Gastroesophageal sphincter (tissue), 4 donors: ENCODE measurements at regions not wholly inside any gene's neighbourhood (a gene's known extent, or its start where the extent isn't known, plus 50 kb on each side); places are given as distances from the start of the nearest gene placed in this dataset.

Experiments
- ATAC-seq: fragments of 150-250 bp; one replicate; pipeline ENCODE4 v1.9.1; 2016; ENCODE audit warnings: mild to moderate bottlenecking, moderate library complexity
- H3K27ac ChIP-seq, 4 donors: fragments of 200-600 bp; sonication (generic) in 3 of 4; 1 replicate in 3 of 4; 2 replicates in 1 of 4; pipeline ENCODE4 v1.5.1; 2016 to 2019
- H3K27me3 ChIP-seq: fragments of 200-600 bp; sonication (generic); one replicate; pipeline ENCODE4 v1.5.1; 2019
- H3K36me3 ChIP-seq, 2 donors: fragments of 200-600 bp; sonication (generic); one replicate each; pipeline ENCODE4 v1.5.1; 2019; ENCODE audit warnings: control low read depth in 1 of 2
- H3K4me1 ChIP-seq, 3 donors: fragments of 200-600 bp; sonication (generic); 1 replicate in 2 of 3; 2 replicates in 1 of 3; pipeline ENCODE4 v1.5.1; 2016 to 2019; ENCODE audit warnings: control low read depth in 2 of 3
- H3K4me3 ChIP-seq, 2 donors: fragments of 200-600 bp; sonication (generic); one replicate each; pipeline ENCODE4 v1.5.1; 2019; ENCODE audit warnings: mild to moderate bottlenecking in 1 of 2, moderate library complexity in 1 of 2
- H3K9me3 ChIP-seq, 3 donors: fragments of 200-600 bp; sonication (generic); one replicate each; pipeline ENCODE4 v1.5.1; 2017 to 2019; ENCODE audit warnings: control low read depth in 2 of 3
- EP300 ChIP-seq: sonication (generic); formaldehyde crosslinking; IDR thresholded peaks from one replicate; pipeline ENCODE4 v1.6.1; 2017; ENCODE audit warnings: antibody characterized with exemption, mild to moderate bottlenecking
- POLR2A ChIP-seq, 2 donors: fragments of 450-650 bp; IDR thresholded peaks; one replicate each; pipeline ENCODE4 v1.6.1; 2017; ENCODE audit warnings: antibody characterized with exemption in 2 of 2, mild to moderate bottlenecking in 2 of 2, moderate library complexity in 1 of 2
- POLR2AphosphoS5 ChIP-seq: sonication (generic); formaldehyde crosslinking; IDR thresholded peaks from one replicate; pipeline ENCODE4 v1.6.1; 2017; ENCODE audit warnings: antibody characterized with exemption
- WGBS, 2 donors: methylation state at CpG; one replicate each; pipeline ENCODE4 v1.1.5; 2018; ENCODE audit warnings: low coverage in 1 of 2; 5-methylcytosine and 5-hydroxymethylcytosine counted together
- TF ChIP-seq, protein P1 (sequence below), 4 experiments: fragments of 200-600 bp in 2 of 4; fragments of 450-650 bp in 2 of 4; sonication (generic) in 1 of 4; IDR thresholded peaks; one replicate each; pipeline ENCODE4 v1.5.1; 2017 to 2019; ENCODE audit warnings: antibody characterized with exemption in 4 of 4, mild to moderate bottlenecking in 2 of 4, moderate library complexity in 2 of 4

DNA sequence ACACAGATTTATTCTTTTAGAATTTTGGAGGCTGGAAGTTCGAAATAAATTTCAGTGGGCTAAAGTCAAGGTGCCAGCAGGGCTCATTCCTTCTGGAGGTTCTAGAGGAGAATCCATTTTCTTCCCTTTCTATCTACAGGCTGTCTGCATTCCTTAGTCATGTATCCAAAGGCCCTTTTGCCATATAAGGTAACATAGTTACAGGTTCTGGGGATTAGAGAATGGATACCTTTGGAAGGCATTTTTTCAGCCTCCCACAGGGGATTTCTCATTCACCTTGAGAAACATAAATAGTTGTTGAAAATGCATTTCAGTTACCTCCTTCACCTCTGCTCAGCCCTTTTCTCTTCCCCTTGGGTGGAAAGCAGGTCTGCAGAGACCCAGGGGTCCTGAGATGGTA, 280.0 kb upstream of the MAP3K1 start:
- TF ChIP-seq POLR2AphosphoS5 (no peak), EP300 (no peak)
- Histone ChIP-seq H3K27ac (no peak overlapping the region), H3K4me3 (no peak overlapping the region), H3K36me3 (no peaks in the 10 kb centered on the region), H3K9me3 (no peaks in the 10 kb centered on the region), H3K4me1 (peaks cover 0 to 13% (median 0%) of the 10 kb centered on the region in 3 donors), H3K27me3 (no peaks in the 10 kb centered on the region)
- WGBS, 2 donors = 100% methylated on average over 1 of the region's 1 CpG
- ATAC-seq = no peak

DNA sequence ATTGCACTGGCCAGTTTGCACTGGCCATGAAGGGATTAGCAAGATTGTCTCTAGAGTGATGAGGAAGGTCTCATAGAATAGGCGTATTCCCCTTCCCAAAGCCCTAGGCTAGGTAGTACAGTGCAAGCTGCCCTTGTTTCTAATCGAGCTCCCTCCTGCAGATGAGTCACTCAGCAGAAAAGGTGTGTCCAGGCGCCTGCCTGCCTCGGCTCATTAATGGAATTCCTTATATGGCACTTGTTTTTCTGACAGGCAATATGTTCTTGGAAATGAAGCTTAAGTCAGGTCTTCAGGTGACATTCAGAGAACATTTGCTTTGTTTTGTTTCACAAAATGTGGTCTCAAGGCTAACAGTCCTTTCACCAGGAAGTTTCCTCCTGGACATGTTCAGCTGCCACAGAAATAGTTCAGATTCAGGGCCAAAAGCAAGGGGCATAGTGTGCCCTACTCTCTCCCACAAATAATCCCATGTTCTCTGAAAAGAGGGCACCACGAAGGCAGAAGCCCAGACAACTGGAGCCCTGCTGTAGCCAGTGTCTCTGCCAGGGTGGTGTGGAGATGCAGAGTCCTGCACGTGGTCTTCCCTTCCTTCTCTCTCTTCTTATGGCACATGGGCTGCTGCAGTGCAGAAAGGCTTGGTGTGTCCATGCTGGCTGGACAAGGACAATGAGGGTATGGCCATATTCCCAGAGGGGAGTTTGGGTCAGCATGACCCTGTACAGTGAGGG, 281.1 kb upstream of the MAP3K1 start:
- Histone ChIP-seq H3K27ac (peak overlapping the region in 1 of 4 donors; percentile 38), H3K4me3 (no peak overlapping the region), H3K36me3 (no peaks in the 10 kb centered on the region), H3K27me3 (no peaks in the 10 kb centered on the region), H3K4me1 (peaks cover 0 to 13% (median 0%) of the 10 kb centered on the region in 3 donors), H3K9me3 (no peaks in the 10 kb centered on the region)
- no peak for ATAC-seq
- WGBS, 2 donors = 56 to 95% methylated on average over 3 to 4 of the region's 6 CpGs
- no peak for TF ChIP-seq POLR2AphosphoS5
- no peak for TF ChIP-seq EP300
- no peak for TF ChIP-seq POLR2A (IDR thresholded peaks at IDR 0.05)
- TF ChIP-seq, protein P1, sequence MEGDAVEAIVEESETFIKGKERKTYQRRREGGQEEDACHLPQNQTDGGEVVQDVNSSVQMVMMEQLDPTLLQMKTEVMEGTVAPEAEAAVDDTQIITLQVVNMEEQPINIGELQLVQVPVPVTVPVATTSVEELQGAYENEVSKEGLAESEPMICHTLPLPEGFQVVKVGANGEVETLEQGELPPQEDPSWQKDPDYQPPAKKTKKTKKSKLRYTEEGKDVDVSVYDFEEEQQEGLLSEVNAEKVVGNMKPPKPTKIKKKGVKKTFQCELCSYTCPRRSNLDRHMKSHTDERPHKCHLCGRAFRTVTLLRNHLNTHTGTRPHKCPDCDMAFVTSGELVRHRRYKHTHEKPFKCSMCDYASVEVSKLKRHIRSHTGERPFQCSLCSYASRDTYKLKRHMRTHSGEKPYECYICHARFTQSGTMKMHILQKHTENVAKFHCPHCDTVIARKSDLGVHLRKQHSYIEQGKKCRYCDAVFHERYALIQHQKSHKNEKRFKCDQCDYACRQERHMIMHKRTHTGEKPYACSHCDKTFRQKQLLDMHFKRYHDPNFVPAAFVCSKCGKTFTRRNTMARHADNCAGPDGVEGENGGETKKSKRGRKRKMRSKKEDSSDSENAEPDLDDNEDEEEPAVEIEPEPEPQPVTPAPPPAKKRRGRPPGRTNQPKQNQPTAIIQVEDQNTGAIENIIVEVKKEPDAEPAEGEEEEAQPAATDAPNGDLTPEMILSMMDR (IDR thresholded peaks at IDR 0.05) = no peak

- H3K4me1 ChIP-seq = peaks cover 0 to 13% (median 0%) of the 10 kb centered on the region in 3 donors
- no peaks in the 10 kb centered on the region for H3K36me3 ChIP-seq
- no peaks in the 10 kb centered on the region for H3K9me3 ChIP-seq
- H3K4me3 ChIP-seq = no peak overlapping the region
- TF ChIP-seq EP300 (no peak), POLR2A (IDR thresholded peaks at IDR 0.05) (no peak), POLR2AphosphoS5 (no peak)
- TF ChIP-seq, protein P1 (IDR thresholded peaks at IDR 0.05) = no peak
- 30% methylated on average over 2 of the region's 3 CpGs; no CpG with 5 or more reads in 1 of the 2 donors for WGBS, 2 donors
- no peak overlapping the region for H3K27ac ChIP-seq
- ATAC-seq = no peak
- H3K27me3 ChIP-seq = no peaks in the 10 kb centered on the region
Measured at GRCh38 chr5:56532466-56532865, 282.9 kb upstream of the MAP3K1 start.

DNA sequence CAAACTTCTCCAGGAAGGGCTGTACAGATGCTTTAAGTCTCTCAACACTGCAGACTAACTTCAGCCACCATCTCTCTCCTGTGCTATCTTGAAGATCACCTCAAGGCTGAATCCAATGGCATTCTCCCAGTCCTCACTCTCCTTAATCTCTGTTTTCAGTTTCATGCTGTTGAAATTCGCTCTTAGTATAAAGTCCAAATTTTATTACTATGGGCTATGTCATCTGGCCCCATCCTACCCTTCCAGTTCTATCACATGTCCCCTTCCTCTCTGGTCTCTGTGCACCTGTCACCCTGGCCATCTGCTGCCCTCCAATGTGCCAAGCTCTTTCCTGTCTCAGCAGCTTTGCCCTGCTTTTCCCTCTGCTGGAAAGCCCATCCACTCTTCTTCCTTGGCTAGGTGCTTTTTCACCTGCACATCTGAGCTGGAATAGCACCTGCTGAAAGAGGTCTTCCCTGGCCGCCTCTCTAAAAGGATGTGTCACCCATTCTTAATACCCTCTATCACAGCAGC, 284.7 kb upstream of the MAP3K1 start:
- Histone ChIP-seq H3K9me3 (no peaks in the 10 kb centered on the region), H3K4me1 (peaks cover 0 to 13% (median 0%) of the 10 kb centered on the region in 3 donors), H3K27me3 (no peaks in the 10 kb centered on the region), H3K27ac (no peak overlapping the region), H3K4me3 (no peak overlapping the region), H3K36me3 (no peaks in the 10 kb centered on the region)
- WGBS, 2 donors = 100% methylated on average over 2 of the region's 2 CpGs
- no peak for TF ChIP-seq POLR2A (IDR thresholded peaks at IDR 0.05)
- TF ChIP-seq, protein P1 (IDR thresholded peaks at IDR 0.05) = no peak
- TF ChIP-seq POLR2AphosphoS5 = no peak
- no peak for TF ChIP-seq EP300
- no peak for ATAC-seq

DNA sequence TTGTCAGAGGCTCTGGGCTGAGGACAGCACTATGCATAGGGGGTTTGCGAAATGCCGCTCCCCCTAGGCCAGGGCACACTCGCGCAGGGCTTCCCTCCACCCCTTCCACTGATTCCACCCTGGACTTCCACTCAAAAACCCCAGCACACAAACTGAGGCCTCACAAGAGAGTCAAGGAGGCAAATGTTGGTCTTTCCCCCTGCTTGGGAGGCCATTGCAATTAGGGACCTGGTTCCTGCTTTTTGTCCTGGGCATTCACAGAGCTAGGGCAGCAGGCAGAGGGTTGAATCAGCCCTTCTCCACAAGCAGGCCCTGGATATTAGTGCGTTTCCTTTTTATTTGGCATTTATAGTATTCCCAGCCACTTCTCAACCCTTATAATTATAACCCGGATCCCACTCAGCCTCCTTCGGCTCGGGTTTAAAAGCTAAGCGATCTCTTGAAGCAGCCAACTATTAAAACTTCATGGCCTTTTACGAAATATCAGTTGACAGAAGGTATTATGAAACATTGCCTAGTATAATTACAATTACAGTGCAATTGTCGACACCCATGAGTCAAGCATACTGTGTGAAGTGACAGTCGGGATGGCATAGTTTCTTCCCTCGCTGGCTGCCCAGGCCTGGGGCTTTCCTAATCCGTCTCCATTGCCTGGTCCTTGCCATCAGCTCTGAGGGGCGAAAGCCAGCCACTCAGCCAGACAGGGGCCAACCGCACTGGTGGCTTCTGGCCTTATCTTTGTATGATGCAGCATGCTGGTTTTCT, 285.5 kb upstream of the MAP3K1 start:
- H3K36me3 ChIP-seq = no peaks in the 10 kb centered on the region
- peaks cover 0 to 17% (median 0%) of the 10 kb centered on the region in 3 donors for H3K4me1 ChIP-seq
- ATAC-seq = no peak
- 91 to 98% methylated on average over 5 to 16 of the region's 16 CpGs for WGBS, 2 donors
- no peak overlapping the region for H3K4me3 ChIP-seq
- no peaks in the 10 kb centered on the region for H3K9me3 ChIP-seq
- H3K27me3 ChIP-seq = no peaks in the 10 kb centered on the region
- no peak overlapping the region for H3K27ac ChIP-seq
- TF ChIP-seq POLR2AphosphoS5 = no peak
- no peak for TF ChIP-seq EP300
- no peak for TF ChIP-seq POLR2A (IDR thresholded peaks at IDR 0.05)
- TF ChIP-seq, protein P1 (IDR thresholded peaks at IDR 0.05) = no peak
